Osteoblast (primary cell): ENCODE measurements at regions not wholly inside any gene's neighbourhood (a gene's known extent, or its start where the extent isn't known, plus 50 kb on each side); places are given as distances from the start of the nearest gene placed in this dataset.

ENCODE experiments used
- DNase-seq: peaks from one replicate; pipeline ENCODE4 v3.0.0; 2011; ENCODE audit warnings: low spot score, mixed read lengths; ENCODE audit not compliant: insufficient read length; ENCODE audit errors: missing footprints
- H2AFZ ChIP-seq: 2 replicates; pipeline ENCODE4 v1.6.0; 2011; ENCODE audit warnings: mild to moderate bottlenecking, low read length
- H3K27ac ChIP-seq: 2 replicates; pipeline ENCODE4 v1.5.1; 2011; ENCODE audit warnings: mild to moderate bottlenecking, low read depth, low read length, moderate library complexity
- H3K27me3 ChIP-seq: 2 replicates; pipeline ENCODE4 v1.6.0; 2012; ENCODE audit warnings: mild to moderate bottlenecking, control low read depth, inconsistent platforms, low read length, moderate library complexity; ENCODE audit not compliant: insufficient read depth
- H3K36me3 ChIP-seq: 2 replicates; pipeline ENCODE4 v1.5.1; 2011; ENCODE audit warnings: mild to moderate bottlenecking, low read length, control low read depth, moderate library complexity; ENCODE audit not compliant: insufficient read depth
- H3K4me1 ChIP-seq: 2 replicates; pipeline ENCODE4 v1.5.1; 2011; ENCODE audit warnings: mild to moderate bottlenecking, low read length, control low read depth, moderate library complexity; ENCODE audit not compliant: insufficient read depth
- H3K4me2 ChIP-seq: 2 replicates; pipeline ENCODE4 v1.6.0; 2011; ENCODE audit warnings: mild to moderate bottlenecking, low read length; ENCODE audit not compliant: insufficient read depth
- H3K4me3 ChIP-seq: fragments of 200-600 bp; sonication (generic); 3 replicates; pipeline ENCODE4 v1.5.1; 2012; ENCODE audit warnings: mild to moderate bottlenecking, low read length, inconsistent platforms; ENCODE audit not compliant: insufficient read depth
- H3K79me2 ChIP-seq: 2 replicates; pipeline ENCODE4 v1.6.0; 2012; ENCODE audit warnings: mild to moderate bottlenecking, low read length, control low read depth, inconsistent platforms; ENCODE audit not compliant: insufficient read depth
- H3K9me3 ChIP-seq: 2 replicates; pipeline ENCODE4 v1.5.1; 2011; ENCODE audit warnings: low read depth, low read length, control low read depth
- H4K20me1 ChIP-seq: 2 replicates; pipeline ENCODE4 v1.6.0; 2012; ENCODE audit warnings: mild to moderate bottlenecking, low read length, control low read depth; ENCODE audit not compliant: insufficient read depth
- TF ChIP-seq, protein P1 (sequence below): IDR thresholded peaks from 2 replicates; pipeline ENCODE4 v1.5.1; 2011; ENCODE audit warnings: mild to moderate bottlenecking, low read depth, low read length, moderate library complexity; ENCODE audit errors: extremely low read depth

DNA sequence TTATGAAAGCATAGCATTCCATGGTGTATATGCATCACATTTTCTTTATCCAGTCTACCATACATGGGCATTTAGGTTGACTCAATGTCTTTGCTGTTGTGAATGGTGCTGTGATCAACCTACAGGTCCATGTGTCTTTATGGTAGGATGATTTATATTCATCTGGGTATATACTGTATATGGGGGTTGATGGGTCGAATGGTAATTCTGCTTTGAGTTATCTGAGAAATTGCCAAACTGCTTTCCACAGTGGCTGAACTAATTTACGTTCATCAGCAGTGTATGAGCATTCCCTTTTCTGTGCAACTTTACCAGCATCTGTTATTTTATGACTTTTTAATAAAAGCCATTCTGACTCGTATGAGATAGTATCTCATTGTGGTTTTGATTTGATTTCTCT, 662.4 kb upstream of the BCHE start:
- H2AFZ ChIP-seq = no peak overlapping the region
- no peak overlapping the region for H3K4me2 ChIP-seq
- no peaks in the 10 kb centered on the region for H3K27me3 ChIP-seq
- no peak for DNase-seq
- no peaks in the 10 kb centered on the region for H4K20me1 ChIP-seq
- no peak overlapping the region for H3K27ac ChIP-seq
- H3K79me2 ChIP-seq = no peaks in the 10 kb centered on the region
- TF ChIP-seq, protein P1, sequence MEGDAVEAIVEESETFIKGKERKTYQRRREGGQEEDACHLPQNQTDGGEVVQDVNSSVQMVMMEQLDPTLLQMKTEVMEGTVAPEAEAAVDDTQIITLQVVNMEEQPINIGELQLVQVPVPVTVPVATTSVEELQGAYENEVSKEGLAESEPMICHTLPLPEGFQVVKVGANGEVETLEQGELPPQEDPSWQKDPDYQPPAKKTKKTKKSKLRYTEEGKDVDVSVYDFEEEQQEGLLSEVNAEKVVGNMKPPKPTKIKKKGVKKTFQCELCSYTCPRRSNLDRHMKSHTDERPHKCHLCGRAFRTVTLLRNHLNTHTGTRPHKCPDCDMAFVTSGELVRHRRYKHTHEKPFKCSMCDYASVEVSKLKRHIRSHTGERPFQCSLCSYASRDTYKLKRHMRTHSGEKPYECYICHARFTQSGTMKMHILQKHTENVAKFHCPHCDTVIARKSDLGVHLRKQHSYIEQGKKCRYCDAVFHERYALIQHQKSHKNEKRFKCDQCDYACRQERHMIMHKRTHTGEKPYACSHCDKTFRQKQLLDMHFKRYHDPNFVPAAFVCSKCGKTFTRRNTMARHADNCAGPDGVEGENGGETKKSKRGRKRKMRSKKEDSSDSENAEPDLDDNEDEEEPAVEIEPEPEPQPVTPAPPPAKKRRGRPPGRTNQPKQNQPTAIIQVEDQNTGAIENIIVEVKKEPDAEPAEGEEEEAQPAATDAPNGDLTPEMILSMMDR = no peak
- H3K4me1 ChIP-seq = no peaks in the 10 kb centered on the region
- H3K36me3 ChIP-seq = no peaks in the 10 kb centered on the region
- no peak overlapping the region for H3K4me3 ChIP-seq
- H3K9me3 ChIP-seq = no peaks in the 10 kb centered on the region

DNA sequence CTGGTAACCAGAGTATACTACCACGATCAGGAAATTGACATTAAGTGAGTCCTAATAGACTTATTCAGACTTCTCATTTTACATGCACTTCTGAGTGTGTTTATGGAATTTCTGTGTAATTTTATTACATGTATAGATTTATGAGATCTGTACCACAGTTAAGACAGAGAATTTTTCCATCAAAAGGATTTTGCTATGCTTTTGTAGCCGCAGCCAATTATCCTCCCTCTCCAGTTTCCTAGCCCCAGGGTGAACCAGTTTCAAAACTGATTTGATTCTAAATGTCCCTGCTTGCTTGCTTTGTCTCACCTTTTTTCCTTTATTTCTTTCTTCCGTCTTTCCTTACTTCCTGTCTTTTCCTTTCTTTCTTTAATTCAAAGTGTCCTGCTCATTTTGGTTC, 661.2 kb upstream of the BCHE start:
- DNase-seq = no peak
- H3K79me2 ChIP-seq = no peaks in the 10 kb centered on the region
- H3K9me3 ChIP-seq = no peaks in the 10 kb centered on the region
- H3K36me3 ChIP-seq = no peaks in the 10 kb centered on the region
- no peak overlapping the region for H3K27ac ChIP-seq
- TF ChIP-seq, protein P1 = no peak
- H3K27me3 ChIP-seq = no peaks in the 10 kb centered on the region
- H2AFZ ChIP-seq = no peak overlapping the region
- no peaks in the 10 kb centered on the region for H4K20me1 ChIP-seq
- no peak overlapping the region for H3K4me2 ChIP-seq
- H3K4me3 ChIP-seq = no peak overlapping the region
- H3K4me1 ChIP-seq = no peaks in the 10 kb centered on the region

DNA sequence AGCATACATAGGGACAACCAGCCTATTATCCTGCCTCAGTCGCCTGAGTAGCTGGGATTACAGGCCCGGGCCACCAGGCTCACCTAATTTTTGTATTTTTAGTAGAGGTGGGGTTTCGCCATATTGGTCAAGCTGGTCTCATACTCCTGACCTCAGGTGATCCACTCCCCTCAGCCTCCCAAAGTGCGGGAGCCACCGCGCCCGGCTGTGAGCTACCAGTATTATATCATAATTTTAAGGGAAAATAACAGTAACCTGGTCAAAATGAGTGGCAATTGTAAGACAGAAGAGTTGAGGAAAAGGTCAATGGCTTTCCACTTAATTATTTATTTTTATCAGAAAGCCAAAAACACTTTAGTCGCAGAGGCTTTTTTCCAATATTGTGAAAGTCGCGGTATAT, 652.6 kb upstream of the BCHE start:
- H3K9me3 ChIP-seq = no peaks in the 10 kb centered on the region
- H3K36me3 ChIP-seq = no peaks in the 10 kb centered on the region
- DNase-seq = no peak
- H3K4me3 ChIP-seq = no peak overlapping the region
- H3K79me2 ChIP-seq = no peaks in the 10 kb centered on the region
- no peak overlapping the region for H2AFZ ChIP-seq
- H3K27me3 ChIP-seq = no peaks in the 10 kb centered on the region
- H3K4me1 ChIP-seq = no peaks in the 10 kb centered on the region
- no peak overlapping the region for H3K27ac ChIP-seq
- no peaks in the 10 kb centered on the region for H4K20me1 ChIP-seq
- TF ChIP-seq, protein P1 = no peak
- no peak overlapping the region for H3K4me2 ChIP-seq

DNA sequence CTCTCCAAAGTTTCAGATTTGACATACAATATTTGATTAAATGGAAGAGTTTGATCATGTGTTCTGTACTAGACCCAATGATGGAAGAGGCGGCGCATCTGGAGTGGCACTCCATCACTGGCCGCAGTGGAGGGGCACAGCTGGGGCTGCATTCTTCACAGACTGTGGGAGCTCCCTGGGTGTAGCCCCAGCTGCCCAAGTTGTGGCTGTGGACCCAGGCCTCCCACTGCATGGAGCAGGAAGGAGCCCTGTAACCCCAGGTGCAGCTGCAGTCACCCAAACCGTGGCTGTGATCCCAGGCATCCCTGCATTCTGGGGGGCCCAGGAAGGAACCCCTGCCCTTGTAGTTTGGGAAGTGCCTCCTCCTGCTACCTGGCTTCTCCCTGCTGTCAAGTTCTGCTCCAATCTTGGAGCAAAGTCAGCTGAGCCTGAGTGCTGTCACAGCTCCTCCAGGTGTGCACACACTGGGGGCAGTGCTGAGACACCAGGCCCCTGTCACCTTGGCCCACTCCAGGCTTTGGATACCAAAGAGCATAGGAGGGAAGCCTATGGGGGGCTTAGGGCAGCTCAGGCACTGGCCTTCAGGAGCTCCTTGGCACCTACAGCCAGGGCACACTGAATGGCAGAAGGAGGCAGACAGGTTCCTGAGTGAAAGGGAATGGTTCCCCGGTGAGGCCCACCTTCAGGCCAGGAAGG, 651.9 kb upstream of the BCHE start:
- no peaks in the 10 kb centered on the region for H3K36me3 ChIP-seq
- DNase-seq = no peak
- H3K4me2 ChIP-seq = no peak overlapping the region
- H2AFZ ChIP-seq = no peak overlapping the region
- no peaks in the 10 kb centered on the region for H3K79me2 ChIP-seq
- H3K9me3 ChIP-seq = no peaks in the 10 kb centered on the region
- H3K27ac ChIP-seq = no peak overlapping the region
- TF ChIP-seq, protein P1 = no peak
- no peaks in the 10 kb centered on the region for H3K27me3 ChIP-seq
- no peaks in the 10 kb centered on the region for H3K4me1 ChIP-seq
- no peak overlapping the region for H3K4me3 ChIP-seq
- H4K20me1 ChIP-seq = no peaks in the 10 kb centered on the region
